ENCODE measurements at regions not wholly inside any gene's neighbourhood (a gene's known extent, or its start where the extent isn't known, plus 50 kb on each side); places are given as distances from the start of the nearest gene placed in this dataset.
"Not testable (repeated sequence)": the region's sequence is repeated elsewhere in the genome, so short reads cannot be mapped to it uniquely, and the experiment has no call there.

GRCh38 chr12:59517522-59517921 lies 78.3 kb upstream of the SLC16A7 start:
- no peak for DNase-seq

GRCh38 chr12:59500915-59501314 lies 94.9 kb upstream of the SLC16A7 start:
- no peak for DNase-seq

- no peak for DNase-seq
Measured at GRCh38 chr12:59500335-59500734, 95.5 kb upstream of the SLC16A7 start.

GRCh38 chr12:59499774-59500173 lies 96.1 kb upstream of the SLC16A7 start:
- no peak for DNase-seq

- no peak for DNase-seq
Measured at GRCh38 chr12:59494617-59495016, 101.2 kb upstream of the SLC16A7 start.

- DNase-seq: no peak
Measured at GRCh38 chr12:59491877-59492276, 104.0 kb upstream of the SLC16A7 start.

- DNase-seq: no peak
Measured at GRCh38 chr12:59486827-59487226, 109.0 kb upstream of the SLC16A7 start.

- DNase-seq: no peak
Measured at GRCh38 chr12:59484575-59484974, 111.3 kb upstream of the SLC16A7 start.

GRCh38 chr12:59474236-59474635 lies 121.6 kb upstream of the SLC16A7 start:
- DNase-seq: not testable (repeated sequence)

- DNase-seq: no peak
Measured at GRCh38 chr12:59472273-59472672, 123.6 kb upstream of the SLC16A7 start.

- DNase-seq: no peak
Measured at GRCh38 chr12:59459966-59460660, 135.7 kb upstream of the SLC16A7 start.

GRCh38 chr12:59453475-59453874 lies 142.4 kb upstream of the SLC16A7 start:
- DNase-seq: no peak

GRCh38 chr12:59452746-59453145 lies 143.1 kb upstream of the SLC16A7 start:
- DNase-seq: no peak

GRCh38 chr12:59452259-59452658 lies 143.6 kb upstream of the SLC16A7 start:
- DNase-seq: no peak

- DNase-seq: no peak
Measured at GRCh38 chr12:59446116-59446515, 149.7 kb upstream of the SLC16A7 start.

- DNase-seq: peak; percentile 10
Measured at GRCh38 chr12:59444932-59445331, 150.9 kb upstream of the SLC16A7 start.

GRCh38 chr12:59432057-59432456 lies 163.8 kb upstream of the SLC16A7 start:
- DNase-seq: no peak

- peak; percentile 17 for DNase-seq
Measured at GRCh38 chr12:59431266-59431665, 164.6 kb upstream of the SLC16A7 start.

- DNase-seq: no peak
Measured at GRCh38 chr12:59429766-59430165, 166.1 kb upstream of the SLC16A7 start.

GRCh38 chr12:59425798-59426197 lies 170.0 kb upstream of the SLC16A7 start:
- no peak for DNase-seq

GRCh38 chr12:59424666-59425065 lies 171.2 kb upstream of the SLC16A7 start:
- DNase-seq: not testable (repeated sequence)

- DNase-seq: no peak
Measured at GRCh38 chr12:59414051-59414450, 181.8 kb upstream of the SLC16A7 start.

GRCh38 chr12:59408431-59408830 lies 187.4 kb upstream of the SLC16A7 start:
- no peak for DNase-seq

GRCh38 chr12:59407799-59408198 lies 188.0 kb upstream of the SLC16A7 start:
- no peak for DNase-seq

GRCh38 chr12:59405992-59406391 lies 189.8 kb upstream of the SLC16A7 start:
- DNase-seq: peak; percentile 3
